SU-DHL-6 (cell line): ENCODE measurements at regions not wholly inside any gene's neighbourhood (a gene's known extent, or its start where the extent isn't known, plus 50 kb on each side); places are given as distances from the start of the nearest gene placed in this dataset.
A peak's percentile ranks its signal among the peaks of the same experiment; 100 is the strongest.

ENCODE experiments used
- H2AFZ ChIP-seq: fragments of 200-600 bp; sonication (generic); 2 replicates; pipeline ENCODE4 v1.6.1; 2014; ENCODE audit warnings: low read depth, mild to moderate bottlenecking, moderate library complexity, mixed read lengths, antibody characterized with exemption, low read length; ENCODE audit not compliant: severe bottlenecking
- H3F3A ChIP-seq: fragments of 200-600 bp; shearing (Covaris generic); 2 replicates; pipeline ENCODE4 v1.6.0; 2016; ENCODE audit warnings: antibody characterized with exemption, mild to moderate bottlenecking; ENCODE audit not compliant: insufficient read depth
- H3K27ac ChIP-seq: fragments of 200-600 bp; sonication (generic); 2 replicates; pipeline ENCODE4 v1.5.1; 2016; ENCODE audit warnings: low read depth, mild to moderate bottlenecking, low read length, moderate library complexity, mixed read lengths
- H3K27me3 ChIP-seq: fragments of 200-600 bp; sonication (generic), shearing (Covaris generic); 2 replicates; pipeline ENCODE4 v1.6.0; 2014; ENCODE audit warnings: mild to moderate bottlenecking, low read length
- H3K36me3 ChIP-seq: fragments of 200-600 bp; sonication (generic); 2 replicates; pipeline ENCODE4 v1.6.1; 2014; ENCODE audit warnings: mild to moderate bottlenecking, low read length, mixed read lengths
- H3K4me2 ChIP-seq: fragments of 300-600, 200-600 bp; shearing (Covaris generic), sonication (generic); 2 replicates; pipeline ENCODE4 v1.6.0; 2014; ENCODE audit warnings: low read length, low read depth, mild to moderate bottlenecking; ENCODE audit not compliant: poor library complexity, severe bottlenecking
- H3K4me3 ChIP-seq: fragments of 200-600 bp; sonication (generic); 2 replicates; pipeline ENCODE4 v1.5.1; 2014; ENCODE audit warnings: antibody characterized with exemption, low read length, mild to moderate bottlenecking, mixed read lengths; ENCODE audit not compliant: insufficient read depth, poor library complexity, severe bottlenecking
- H3K79me2 ChIP-seq: fragments of 200-600 bp; sonication (generic); 2 replicates; pipeline ENCODE4 v1.6.1; 2014; ENCODE audit warnings: mild to moderate bottlenecking, low read length, moderate library complexity; ENCODE audit not compliant: insufficient read depth
- H3K9ac ChIP-seq: fragments of 200-600 bp; sonication (generic); 2 replicates; pipeline ENCODE4 v1.7.0; 2014; ENCODE audit warnings: mild to moderate bottlenecking, low read length
- H3K9me2 ChIP-seq: fragments of 200-600 bp; sonication (generic); replicated peaks from 2 replicates; pipeline ENCODE4 v1.6.1; 2014; ENCODE audit warnings: low read length; ENCODE audit not compliant: insufficient read depth
- H3K9me3 ChIP-seq: fragments of 200-600 bp; sonication (generic); 2 replicates; pipeline ENCODE4 v1.6.1; 2014; ENCODE audit warnings: low read length, mixed read lengths; ENCODE audit not compliant: insufficient read depth
- H4K20me1 ChIP-seq: fragments of 200-600 bp; sonication (generic); 2 replicates; pipeline ENCODE4 v1.6.1; 2014; ENCODE audit warnings: low read depth, mild to moderate bottlenecking, antibody characterized with exemption, low read length, moderate library complexity, mixed read lengths
- CTCF ChIP-seq: fragments of 200-600 bp; sonication (generic); IDR thresholded peaks from one replicate; pipeline ENCODE4 v1.5.1; 2017; ENCODE audit warnings: antibody characterized with exemption, mild to moderate bottlenecking, low read length, moderate library complexity; ENCODE audit not compliant: insufficient read depth, poor library complexity, severe bottlenecking
- EZH2phosphoT487 ChIP-seq: fragments of 200-600 bp; sonication (generic), shearing (Covaris generic); conservative IDR thresholded peaks from 2 replicates; pipeline ENCODE4 v1.6.1; 2018; ENCODE audit warnings: mild to moderate bottlenecking, antibody characterized with exemption, low read length, moderate library complexity, mixed read lengths

- H3K4me3 ChIP-seq, result no peak overlapping the region
- H3K4me2 ChIP-seq, result no peak overlapping the region
- H3K36me3 ChIP-seq, result no peaks in the 10 kb centered on the region
- no peaks in the 10 kb centered on the region for H3F3A ChIP-seq
- H3K9me3 ChIP-seq, result no peaks in the 10 kb centered on the region
- no peak for TF ChIP-seq CTCF
- no peak for TF ChIP-seq EZH2phosphoT487
- no peaks in the 10 kb centered on the region for H3K27me3 ChIP-seq
- H4K20me1 ChIP-seq, result no peaks in the 10 kb centered on the region
- H3K9me2 ChIP-seq, result no peaks in the 10 kb centered on the region
- no peak overlapping the region for H3K9ac ChIP-seq
- no peaks in the 10 kb centered on the region for H3K79me2 ChIP-seq
- no peak overlapping the region for H3K27ac ChIP-seq
- no peak overlapping the region for H2AFZ ChIP-seq
Observed at GRCh38 chr1:222457084-222457483, 90.8 kb downstream of the HHIPL2 start.

- H3K4me2 ChIP-seq, result peak overlapping the region; percentile 23
- H3K4me3 ChIP-seq, result no peak overlapping the region
- H3K27ac ChIP-seq, result no peak overlapping the region
- H3K79me2 ChIP-seq, result no peaks in the 10 kb centered on the region
- no peaks in the 10 kb centered on the region for H3K36me3 ChIP-seq
- TF ChIP-seq CTCF, result peak; percentile 83
- TF ChIP-seq EZH2phosphoT487, result no peak
- H2AFZ ChIP-seq, result peak overlapping the region; percentile 84
- H3F3A ChIP-seq, result no peaks in the 10 kb centered on the region
- no peaks in the 10 kb centered on the region for H4K20me1 ChIP-seq
- H3K9me3 ChIP-seq, result no peaks in the 10 kb centered on the region
- H3K9ac ChIP-seq, result no peak overlapping the region
- H3K9me2 ChIP-seq, result no peaks in the 10 kb centered on the region
- no peaks in the 10 kb centered on the region for H3K27me3 ChIP-seq
Observed at GRCh38 chr1:222455188-222455879, 92.6 kb downstream of the HHIPL2 start.

- Histone ChIP-seq H4K20me1 (no peaks in the 10 kb centered on the region), H3K9me2 (no peaks in the 10 kb centered on the region), H3K79me2 (no peaks in the 10 kb centered on the region), H3K9me3 (no peaks in the 10 kb centered on the region), H3K27me3 (no peaks in the 10 kb centered on the region), H3F3A (no peaks in the 10 kb centered on the region), H2AFZ (peak overlapping the region; percentile 84), H3K9ac (no peak overlapping the region), H3K27ac (no peak overlapping the region), H3K4me3 (no peak overlapping the region), H3K4me2 (no peak overlapping the region), H3K36me3 (no peaks in the 10 kb centered on the region)
- TF ChIP-seq CTCF (no peak), EZH2phosphoT487 (no peak)
Observed at GRCh38 chr1:222454782-222455181, 93.1 kb downstream of the HHIPL2 start.
